ENCODE measurements at regions not wholly inside any gene's neighbourhood (a gene's known extent, or its start where the extent isn't known, plus 50 kb on each side); places are given as distances from the start of the nearest gene placed in this dataset.

GRCh38 chr3:184448321-184449160, 68.7 kb downstream of the CHRD start:
- no peak for DNase-seq
- Histone ChIP-seq H3K9me3 (no peaks in the 10 kb centered on the region), H3K27ac (no peak overlapping the region), H3K4me1 (no peaks in the 10 kb centered on the region), H3K4me3 (no peak overlapping the region), H3K27me3 (replicated peaks in 1 of 7) (no peaks in the 10 kb centered on the region), H3K36me3 (no peaks in the 10 kb centered on the region)
- intact Hi-C loops (cut with DNase I; ENCODE audit: low total_unique reads): no loop called here
- TF ChIP-seq POLR2A (IDR thresholded peaks at IDR 0.05) (no peak), CTCF (IDR thresholded peaks at IDR 0.05 in 8 of 11, conservative IDR thresholded peaks at IDR 0.05 in 3 of 11) (no peak), POLR2AphosphoS5 (IDR thresholded peaks at IDR 0.05) (no peak)
- 82 to 88% (median 84%) methylated on average over 6 to 8 of the region's 8 CpGs for WGBS, 5 donors

- Histone ChIP-seq H3K4me3 (no peak overlapping the region), H3K36me3 (no peaks in the 10 kb centered on the region), H3K27me3 (replicated peaks in 1 of 7) (no peaks in the 10 kb centered on the region), H3K4me1 (no peaks in the 10 kb centered on the region), H3K27ac (no peak overlapping the region), H3K9me3 (no peaks in the 10 kb centered on the region)
- intact Hi-C loops (cut with DNase I; ENCODE audit: low total_unique reads): no loop called here
- no peak for TF ChIP-seq POLR2A (IDR thresholded peaks at IDR 0.05)
- no peak for TF ChIP-seq POLR2AphosphoS5 (IDR thresholded peaks at IDR 0.05)
- TF ChIP-seq CTCF (IDR thresholded peaks at IDR 0.05 in 8 of 11, conservative IDR thresholded peaks at IDR 0.05 in 3 of 11): no peak
- WGBS, 5 donors: 87 to 94% (median 90%) methylated on average over 5 of the region's 5 CpGs
- DNase-seq: no peak
These were observed 69.3 kb downstream of the CHRD start for GRCh38 chr3:184449161-184449515.

GRCh38 chr3:184450547-184450946, 70.7 kb downstream of the CHRD start:
- Histone ChIP-seq H3K27me3 (replicated peaks in 1 of 7) (no peaks in the 10 kb centered on the region), H3K27ac (no peak overlapping the region), H3K4me1 (no peaks in the 10 kb centered on the region), H3K36me3 (no peaks in the 10 kb centered on the region), H3K4me3 (no peak overlapping the region), H3K9me3 (no peaks in the 10 kb centered on the region)
- TF ChIP-seq POLR2AphosphoS5 (IDR thresholded peaks at IDR 0.05) (no peak), CTCF (IDR thresholded peaks at IDR 0.05 in 8 of 11, conservative IDR thresholded peaks at IDR 0.05 in 3 of 11) (no peak), POLR2A (IDR thresholded peaks at IDR 0.05) (no peak)
- WGBS, 5 donors: 91 to 98% (median 93%) methylated on average over 4 of the region's 4 CpGs
- intact Hi-C loops (cut with DNase I; ENCODE audit: low total_unique reads): no loop called here
- DNase-seq: no peak

GRCh38 chr3:184453296-184453695, 73.4 kb downstream of the CHRD start:
- peaks cover 0 to 6% (median 0%) of the 10 kb centered on the region in 8 donors for H3K9me3 ChIP-seq
- no peaks in the 10 kb centered on the region for H3K27me3 ChIP-seq (replicated peaks in 1 of 7)
- intact Hi-C loops (cut with DNase I; ENCODE audit: low total_unique reads): no loop called here
- WGBS, 5 donors: 70 to 89% (median 75%) methylated on average over 5 of the region's 5 CpGs
- no peak for TF ChIP-seq POLR2AphosphoS5 (IDR thresholded peaks at IDR 0.05)
- TF ChIP-seq POLR2A (IDR thresholded peaks at IDR 0.05): no peak
- no peak for TF ChIP-seq CTCF (IDR thresholded peaks at IDR 0.05 in 8 of 11, conservative IDR thresholded peaks at IDR 0.05 in 3 of 11)
- DNase-seq: no peak
- H3K4me3 ChIP-seq: no peak overlapping the region
- no peaks in the 10 kb centered on the region for H3K4me1 ChIP-seq
- H3K36me3 ChIP-seq: no peaks in the 10 kb centered on the region
- no peak overlapping the region for H3K27ac ChIP-seq

All from spleen (tissue), 11 donors.